GM23338 (cell line): ENCODE measurements at regions not wholly inside any gene's neighbourhood (a gene's known extent, or its start where the extent isn't known, plus 50 kb on each side); places are given as distances from the start of the nearest gene placed in this dataset.

Experiments
- ATAC-seq: fragments of 200-7000 bp; cut with Tn5 transposase; 3 replicates; pipeline ENCODE4 v1.9.1; 2020
- DNase-seq: peaks from one replicate; pipeline ENCODE4 v3.0.0-alpha.2; 2015; ENCODE audit warnings: low spot score
- H2AFZ ChIP-seq: fragments of 200-600 bp; sonication (generic); 2 replicates; pipeline ENCODE4 v1.8.0; 2016; ENCODE audit warnings: antibody characterized with exemption, mild to moderate bottlenecking, moderate library complexity
- H3F3A ChIP-seq: fragments of 200-600 bp; sonication (generic); replicated peaks from 2 replicates; pipeline ENCODE4 v1.8.0; 2017; ENCODE audit warnings: antibody characterized with exemption, mixed run types, low read depth
- H3K27ac ChIP-seq: fragments of 200-600 bp; sonication (generic); 2 replicates; pipeline ENCODE4 v1.6.1; 2016; ENCODE audit warnings: low read depth
- H3K27me3 ChIP-seq: fragments of 200-600 bp; sonication (generic); 2 replicates; pipeline ENCODE4 v1.8.0; 2016; ENCODE audit warnings: mild to moderate bottlenecking, mixed run types, moderate library complexity; ENCODE audit not compliant: insufficient read depth
- H3K36me3 ChIP-seq: fragments of 200-600 bp; sonication (generic); 2 replicates; pipeline ENCODE4 v1.8.0; 2016; ENCODE audit warnings: mild to moderate bottlenecking; ENCODE audit not compliant: insufficient read depth
- H3K4me1 ChIP-seq: fragments of 200-600 bp; sonication (generic); 2 replicates; pipeline ENCODE4 v1.8.0; 2016; ENCODE audit warnings: mild to moderate bottlenecking, moderate library complexity; ENCODE audit not compliant: insufficient read depth
- H3K4me2 ChIP-seq: fragments of 200-600 bp; sonication (generic); 2 replicates; pipeline ENCODE4 v1.7.1; 2017; ENCODE audit warnings: mixed run types
- H3K4me3 ChIP-seq: fragments of 200-600 bp; sonication (generic); 2 replicates; pipeline ENCODE4 v1.6.1; 2016; ENCODE audit warnings: mixed run types
- H3K79me2 ChIP-seq: fragments of 200-600 bp; sonication (generic); replicated peaks from 2 replicates; pipeline ENCODE4 v1.8.0; 2017; ENCODE audit warnings: mild to moderate bottlenecking; ENCODE audit not compliant: insufficient read depth
- H3K9me2 ChIP-seq: fragments of 200-600 bp; sonication (generic); 2 replicates; pipeline ENCODE4 v1.8.0; 2017; ENCODE audit not compliant: insufficient read depth
- H4K20me1 ChIP-seq: fragments of 200-600 bp; sonication (generic); replicated peaks from 2 replicates; pipeline ENCODE4 v1.8.0; 2017; ENCODE audit warnings: mild to moderate bottlenecking; ENCODE audit not compliant: insufficient read depth
- H3K27ac Mint-ChIP-seq: 2 replicates; pipeline ENCODE4 v1.8.0; 2020; ENCODE audit warnings: inconsistent platforms, mild to moderate bottlenecking, moderate library complexity, mixed read lengths
- H3K27me3 Mint-ChIP-seq: 3 replicates; pipeline ENCODE4 v1.8.0; 2022; ENCODE audit warnings: low read depth, mild to moderate bottlenecking, moderate library complexity, mixed read lengths, inconsistent platforms; ENCODE audit not compliant: insufficient read depth, poor library complexity
- H3K36me3 Mint-ChIP-seq: 3 replicates; pipeline ENCODE4 v1.8.0; 2021; ENCODE audit warnings: low read depth, mild to moderate bottlenecking, inconsistent platforms, moderate library complexity, mixed read lengths
- H3K4me1 Mint-ChIP-seq: 3 replicates; pipeline ENCODE4 v1.8.0; 2020; ENCODE audit warnings: mild to moderate bottlenecking, inconsistent platforms, mixed read lengths
- H3K4me3 Mint-ChIP-seq: 3 replicates; pipeline ENCODE4 v1.8.0; 2021; ENCODE audit warnings: moderate library complexity, mild to moderate bottlenecking, inconsistent platforms, mixed read lengths
- H3K9me3 Mint-ChIP-seq: 3 replicates; pipeline ENCODE4 v1.8.0; 2020; ENCODE audit warnings: moderate library complexity, mild to moderate bottlenecking, inconsistent platforms, mixed read lengths
- CREB1 ChIP-seq: fragments of 250-450 bp; sonication (Bioruptor Pico); IDR thresholded peaks from 2 replicates; pipeline ENCODE4 v1.5.0; 2020; ENCODE audit warnings: low read depth, mild to moderate bottlenecking, moderate library complexity
- EZH2 ChIP-seq: fragments of 200-600 bp; sonication (generic); IDR thresholded peaks from one replicate; pipeline ENCODE4 v1.8.0; 2017; ENCODE audit warnings: antibody characterized with exemption, mild to moderate bottlenecking, low read depth; ENCODE audit not compliant: unreplicated experiment
- EZH2phosphoT487 ChIP-seq: fragments of 200-600 bp; sonication (generic); IDR thresholded peaks from one replicate; pipeline ENCODE4 v1.8.1; 2018; ENCODE audit warnings: antibody characterized with exemption; ENCODE audit not compliant: unreplicated experiment
- JUNB ChIP-seq: IDR thresholded peaks from one replicate; pipeline ENCODE4 v1.6.1; 2016; ENCODE audit warnings: antibody characterized with exemption; ENCODE audit not compliant: unreplicated experiment
- NANOG ChIP-seq: IDR thresholded peaks from 2 replicates; pipeline ENCODE4 v1.6.1; 2016; ENCODE audit warnings: antibody characterized with exemption, borderline replicate concordance
- POLR2AphosphoS5 ChIP-seq: IDR thresholded peaks from 2 replicates; pipeline ENCODE4 v1.6.1; 2016; ENCODE audit warnings: antibody characterized with exemption, low read depth
- STAT1 ChIP-seq: IDR thresholded peaks from one replicate; pipeline ENCODE4 v1.6.1; 2016; ENCODE audit warnings: antibody characterized with exemption; ENCODE audit not compliant: unreplicated experiment
- ZNF114 ChIP-seq: fragments of 250-450 bp; sonication (Bioruptor Pico); IDR thresholded peaks from 2 replicates; pipeline ENCODE4 v1.5.0; 2020; ENCODE audit warnings: mild to moderate bottlenecking, moderate library complexity
- ZNF331 ChIP-seq: fragments of 250-450 bp; sonication (Bioruptor Pico); IDR thresholded peaks from 2 replicates; pipeline ENCODE4 v1.5.0; 2020; ENCODE audit warnings: low read depth, mild to moderate bottlenecking, moderate library complexity
- TF ChIP-seq, protein P1 (sequence below): IDR thresholded peaks from 2 replicates; pipeline ENCODE4 v1.6.1; 2016; ENCODE audit warnings: antibody characterized with exemption
- TF ChIP-seq, protein P2 (sequence below), 2 experiments: fragments of 200-600 bp in 1 of 2; sonication (generic) in 1 of 2; conservative IDR thresholded peaks; 2 replicates each; pipeline versions ENCODE4 v1.5.1 to v1.6.1; 2016 to 2017; ENCODE audit warnings: antibody characterized with exemption in 2 of 2, low read depth in 2 of 2, mild to moderate bottlenecking in 2 of 2, moderate library complexity in 1 of 2
- TF ChIP-seq, protein P3 (sequence below): IDR thresholded peaks from one replicate; pipeline ENCODE4 v1.6.1; 2018; ENCODE audit warnings: antibody characterized with exemption; ENCODE audit not compliant: unreplicated experiment
- TF ChIP-seq, protein P4 (sequence below): fragments of 250-450 bp; sonication (Bioruptor Pico); IDR thresholded peaks from 2 replicates; pipeline ENCODE4 v1.5.0; 2020; ENCODE audit warnings: mild to moderate bottlenecking, moderate library complexity

DNA sequence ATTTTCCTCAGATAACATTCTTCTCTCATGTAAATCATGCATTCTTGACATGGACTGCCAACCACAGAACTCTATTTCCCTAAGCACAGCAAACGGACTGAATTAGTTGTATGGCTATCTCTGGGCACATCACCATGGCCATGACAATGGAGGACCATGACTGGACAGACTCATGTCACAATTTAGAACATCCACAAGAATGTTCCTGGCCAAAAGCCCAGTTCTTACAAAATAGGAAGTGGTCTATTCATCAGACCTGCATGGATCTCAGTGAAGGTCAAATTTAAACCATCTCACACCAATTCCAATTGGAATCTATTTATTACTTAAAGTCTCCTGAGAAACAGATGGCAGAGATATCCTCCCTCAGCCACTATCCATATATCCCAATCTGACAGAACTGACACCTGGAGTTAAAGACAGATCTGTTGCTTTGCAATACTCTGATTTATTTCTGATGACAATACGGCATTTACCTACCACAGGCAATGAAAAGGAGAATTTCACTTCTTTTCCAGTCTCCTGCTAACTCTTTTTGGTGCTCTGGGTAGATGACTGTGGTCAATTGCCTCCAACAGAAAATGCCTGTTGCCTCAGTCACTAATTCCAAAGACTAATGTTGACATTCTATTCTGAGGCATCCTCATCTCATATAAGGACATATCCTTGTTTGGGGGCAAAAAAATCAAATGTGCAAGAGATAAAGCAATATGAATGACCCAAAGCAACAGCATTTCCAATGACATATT is 254.8 kb downstream of the HTR7 start:
- H4K20me1 ChIP-seq = no peaks in the 10 kb centered on the region
- Mint-ChIP-seq H3K4me3 (no peak overlapping the region), H3K27me3 (no peaks in the 10 kb centered on the region), H3K36me3 (peaks cover 14% of the 10 kb centered on the region), H3K27ac (no peak overlapping the region), H3K9me3 (peaks cover 18% of the 10 kb centered on the region), H3K4me1 (no peaks in the 10 kb centered on the region; the same call in 2 of the 3 replicates)
- H2AFZ ChIP-seq = no peak overlapping the region
- no peak for TF ChIP-seq EZH2phosphoT487
- TF ChIP-seq EZH2 = no peak
- no peak for TF ChIP-seq ZNF114 (CRISPR knock-in tag)
- TF ChIP-seq, protein P1, sequence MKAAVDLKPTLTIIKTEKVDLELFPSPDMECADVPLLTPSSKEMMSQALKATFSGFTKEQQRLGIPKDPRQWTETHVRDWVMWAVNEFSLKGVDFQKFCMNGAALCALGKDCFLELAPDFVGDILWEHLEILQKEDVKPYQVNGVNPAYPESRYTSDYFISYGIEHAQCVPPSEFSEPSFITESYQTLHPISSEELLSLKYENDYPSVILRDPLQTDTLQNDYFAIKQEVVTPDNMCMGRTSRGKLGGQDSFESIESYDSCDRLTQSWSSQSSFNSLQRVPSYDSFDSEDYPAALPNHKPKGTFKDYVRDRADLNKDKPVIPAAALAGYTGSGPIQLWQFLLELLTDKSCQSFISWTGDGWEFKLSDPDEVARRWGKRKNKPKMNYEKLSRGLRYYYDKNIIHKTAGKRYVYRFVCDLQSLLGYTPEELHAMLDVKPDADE = no peak
- TF ChIP-seq STAT1 = no peak
- no peak for TF ChIP-seq NANOG
- TF ChIP-seq, protein P2, sequence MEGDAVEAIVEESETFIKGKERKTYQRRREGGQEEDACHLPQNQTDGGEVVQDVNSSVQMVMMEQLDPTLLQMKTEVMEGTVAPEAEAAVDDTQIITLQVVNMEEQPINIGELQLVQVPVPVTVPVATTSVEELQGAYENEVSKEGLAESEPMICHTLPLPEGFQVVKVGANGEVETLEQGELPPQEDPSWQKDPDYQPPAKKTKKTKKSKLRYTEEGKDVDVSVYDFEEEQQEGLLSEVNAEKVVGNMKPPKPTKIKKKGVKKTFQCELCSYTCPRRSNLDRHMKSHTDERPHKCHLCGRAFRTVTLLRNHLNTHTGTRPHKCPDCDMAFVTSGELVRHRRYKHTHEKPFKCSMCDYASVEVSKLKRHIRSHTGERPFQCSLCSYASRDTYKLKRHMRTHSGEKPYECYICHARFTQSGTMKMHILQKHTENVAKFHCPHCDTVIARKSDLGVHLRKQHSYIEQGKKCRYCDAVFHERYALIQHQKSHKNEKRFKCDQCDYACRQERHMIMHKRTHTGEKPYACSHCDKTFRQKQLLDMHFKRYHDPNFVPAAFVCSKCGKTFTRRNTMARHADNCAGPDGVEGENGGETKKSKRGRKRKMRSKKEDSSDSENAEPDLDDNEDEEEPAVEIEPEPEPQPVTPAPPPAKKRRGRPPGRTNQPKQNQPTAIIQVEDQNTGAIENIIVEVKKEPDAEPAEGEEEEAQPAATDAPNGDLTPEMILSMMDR (conservative IDR thresholded peaks at IDR 0.05; ENCODE audit: low read depth in 2 of 2) = no peak
- TF ChIP-seq ZNF331 (CRISPR knock-in tag) = no peak
- no peak for TF ChIP-seq JUNB
- TF ChIP-seq, protein P3, sequence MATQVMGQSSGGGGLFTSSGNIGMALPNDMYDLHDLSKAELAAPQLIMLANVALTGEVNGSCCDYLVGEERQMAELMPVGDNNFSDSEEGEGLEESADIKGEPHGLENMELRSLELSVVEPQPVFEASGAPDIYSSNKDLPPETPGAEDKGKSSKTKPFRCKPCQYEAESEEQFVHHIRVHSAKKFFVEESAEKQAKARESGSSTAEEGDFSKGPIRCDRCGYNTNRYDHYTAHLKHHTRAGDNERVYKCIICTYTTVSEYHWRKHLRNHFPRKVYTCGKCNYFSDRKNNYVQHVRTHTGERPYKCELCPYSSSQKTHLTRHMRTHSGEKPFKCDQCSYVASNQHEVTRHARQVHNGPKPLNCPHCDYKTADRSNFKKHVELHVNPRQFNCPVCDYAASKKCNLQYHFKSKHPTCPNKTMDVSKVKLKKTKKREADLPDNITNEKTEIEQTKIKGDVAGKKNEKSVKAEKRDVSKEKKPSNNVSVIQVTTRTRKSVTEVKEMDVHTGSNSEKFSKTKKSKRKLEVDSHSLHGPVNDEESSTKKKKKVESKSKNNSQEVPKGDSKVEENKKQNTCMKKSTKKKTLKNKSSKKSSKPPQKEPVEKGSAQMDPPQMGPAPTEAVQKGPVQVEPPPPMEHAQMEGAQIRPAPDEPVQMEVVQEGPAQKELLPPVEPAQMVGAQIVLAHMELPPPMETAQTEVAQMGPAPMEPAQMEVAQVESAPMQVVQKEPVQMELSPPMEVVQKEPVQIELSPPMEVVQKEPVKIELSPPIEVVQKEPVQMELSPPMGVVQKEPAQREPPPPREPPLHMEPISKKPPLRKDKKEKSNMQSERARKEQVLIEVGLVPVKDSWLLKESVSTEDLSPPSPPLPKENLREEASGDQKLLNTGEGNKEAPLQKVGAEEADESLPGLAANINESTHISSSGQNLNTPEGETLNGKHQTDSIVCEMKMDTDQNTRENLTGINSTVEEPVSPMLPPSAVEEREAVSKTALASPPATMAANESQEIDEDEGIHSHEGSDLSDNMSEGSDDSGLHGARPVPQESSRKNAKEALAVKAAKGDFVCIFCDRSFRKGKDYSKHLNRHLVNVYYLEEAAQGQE = no peak
- no peak for TF ChIP-seq CREB1 (CRISPR knock-in tag)
- TF ChIP-seq, protein P4, sequence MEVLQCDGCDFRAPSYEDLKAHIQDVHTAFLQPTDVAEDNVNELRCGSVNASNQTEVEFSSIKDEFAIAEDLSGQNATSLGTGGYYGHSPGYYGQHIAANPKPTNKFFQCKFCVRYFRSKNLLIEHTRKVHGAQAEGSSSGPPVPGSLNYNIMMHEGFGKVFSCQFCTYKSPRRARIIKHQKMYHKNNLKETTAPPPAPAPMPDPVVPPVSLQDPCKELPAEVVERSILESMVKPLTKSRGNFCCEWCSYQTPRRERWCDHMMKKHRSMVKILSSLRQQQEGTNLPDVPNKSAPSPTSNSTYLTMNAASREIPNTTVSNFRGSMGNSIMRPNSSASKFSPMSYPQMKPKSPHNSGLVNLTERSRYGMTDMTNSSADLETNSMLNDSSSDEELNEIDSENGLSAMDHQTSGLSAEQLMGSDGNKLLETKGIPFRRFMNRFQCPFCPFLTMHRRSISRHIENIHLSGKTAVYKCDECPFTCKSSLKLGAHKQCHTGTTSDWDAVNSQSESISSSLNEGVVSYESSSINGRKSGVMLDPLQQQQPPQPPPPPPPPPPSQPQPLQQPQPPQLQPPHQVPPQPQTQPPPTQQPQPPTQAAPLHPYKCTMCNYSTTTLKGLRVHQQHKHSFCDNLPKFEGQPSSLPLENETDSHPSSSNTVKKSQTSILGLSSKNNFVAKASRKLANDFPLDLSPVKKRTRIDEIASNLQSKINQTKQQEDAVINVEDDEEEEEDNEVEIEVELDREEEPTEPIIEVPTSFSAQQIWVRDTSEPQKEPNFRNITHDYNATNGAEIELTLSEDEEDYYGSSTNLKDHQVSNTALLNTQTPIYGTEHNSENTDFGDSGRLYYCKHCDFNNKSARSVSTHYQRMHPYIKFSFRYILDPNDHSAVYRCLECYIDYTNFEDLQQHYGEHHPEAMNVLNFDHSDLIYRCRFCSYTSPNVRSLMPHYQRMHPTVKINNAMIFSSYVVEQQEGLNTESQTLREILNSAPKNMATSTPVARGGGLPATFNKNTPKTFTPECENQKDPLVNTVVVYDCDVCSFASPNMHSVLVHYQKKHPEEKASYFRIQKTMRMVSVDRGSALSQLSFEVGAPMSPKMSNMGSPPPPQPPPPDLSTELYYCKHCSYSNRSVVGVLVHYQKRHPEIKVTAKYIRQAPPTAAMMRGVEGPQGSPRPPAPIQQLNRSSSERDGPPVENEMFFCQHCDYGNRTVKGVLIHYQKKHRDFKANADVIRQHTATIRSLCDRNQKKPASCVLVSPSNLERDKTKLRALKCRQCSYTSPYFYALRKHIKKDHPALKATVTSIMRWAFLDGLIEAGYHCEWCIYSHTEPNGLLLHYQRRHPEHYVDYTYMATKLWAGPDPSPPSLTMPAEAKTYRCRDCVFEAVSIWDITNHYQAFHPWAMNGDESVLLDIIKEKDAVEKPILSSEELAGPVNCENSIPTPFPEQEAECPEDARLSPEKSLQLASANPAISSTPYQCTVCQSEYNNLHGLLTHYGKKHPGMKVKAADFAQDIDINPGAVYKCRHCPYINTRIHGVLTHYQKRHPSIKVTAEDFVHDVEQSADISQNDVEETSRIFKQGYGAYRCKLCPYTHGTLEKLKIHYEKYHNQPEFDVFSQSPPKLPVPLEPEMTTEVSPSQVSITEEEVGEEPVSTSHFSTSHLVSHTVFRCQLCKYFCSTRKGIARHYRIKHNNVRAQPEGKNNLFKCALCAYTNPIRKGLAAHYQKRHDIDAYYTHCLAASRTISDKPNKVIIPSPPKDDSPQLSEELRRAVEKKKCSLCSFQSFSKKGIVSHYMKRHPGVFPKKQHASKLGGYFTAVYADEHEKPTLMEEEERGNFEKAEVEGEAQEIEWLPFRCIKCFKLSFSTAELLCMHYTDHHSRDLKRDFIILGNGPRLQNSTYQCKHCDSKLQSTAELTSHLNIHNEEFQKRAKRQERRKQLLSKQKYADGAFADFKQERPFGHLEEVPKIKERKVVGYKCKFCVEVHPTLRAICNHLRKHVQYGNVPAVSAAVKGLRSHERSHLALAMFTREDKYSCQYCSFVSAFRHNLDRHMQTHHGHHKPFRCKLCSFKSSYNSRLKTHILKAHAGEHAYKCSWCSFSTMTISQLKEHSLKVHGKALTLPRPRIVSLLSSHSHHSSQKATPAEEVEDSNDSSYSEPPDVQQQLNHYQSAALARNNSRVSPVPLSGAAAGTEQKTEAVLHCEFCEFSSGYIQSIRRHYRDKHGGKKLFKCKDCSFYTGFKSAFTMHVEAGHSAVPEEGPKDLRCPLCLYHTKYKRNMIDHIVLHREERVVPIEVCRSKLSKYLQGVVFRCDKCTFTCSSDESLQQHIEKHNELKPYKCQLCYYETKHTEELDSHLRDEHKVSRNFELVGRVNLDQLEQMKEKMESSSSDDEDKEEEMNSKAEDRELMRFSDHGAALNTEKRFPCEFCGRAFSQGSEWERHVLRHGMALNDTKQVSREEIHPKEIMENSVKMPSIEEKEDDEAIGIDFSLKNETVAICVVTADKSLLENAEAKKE = no peak
- TF ChIP-seq POLR2AphosphoS5 = no peak
- H3K4me2 ChIP-seq = no peak overlapping the region
- 0 out of 2 replicates have a peak, but pooled peaks cover 17% of the 10 kb centered on the region for H3K9me2 ChIP-seq
- no peaks in the 10 kb centered on the region for H3K27me3 ChIP-seq
- ATAC-seq (no peak), DNase-seq (no peak)
- no peaks in the 10 kb centered on the region for H3K36me3 ChIP-seq
- H3F3A ChIP-seq = no peaks in the 10 kb centered on the region
- H3K4me3 ChIP-seq = no peak overlapping the region
- no peaks in the 10 kb centered on the region for H3K79me2 ChIP-seq
- no peaks in the 10 kb centered on the region for H3K4me1 ChIP-seq
- H3K27ac ChIP-seq = no peak overlapping the region
